ENCODE measurements at regions not wholly inside any gene's neighbourhood (a gene's known extent, or its start where the extent isn't known, plus 50 kb on each side); places are given as distances from the start of the nearest gene placed in this dataset.

- TF ChIP-seq CTCF (conservative IDR thresholded peaks at IDR 0.05 in 1 of 2, IDR thresholded peaks at IDR 0.05 in 1 of 2; ENCODE audit: extremely low read depth in 1 of 2, insufficient read depth in 1 of 2, low read depth in 1 of 2, low read length in 2 of 2), result no peak
- TF ChIP-seq EZH2 (IDR thresholded peaks at IDR 0.05; ENCODE audit: borderline replicate concordance, low read length), result no peak
Measured at GRCh38 chr6:155883334-155883731, 427.7 kb upstream of the NOX3 start.

Measured in mammary epithelial cell (primary cell).